ENCODE measurements at regions not wholly inside any gene's neighbourhood (a gene's known extent, or its start where the extent isn't known, plus 50 kb on each side); places are given as distances from the start of the nearest gene placed in this dataset.

GRCh38 chr1:5402618-5403017 is 589.6 kb downstream of the NPHP4 start:
- TF ChIP-seq, protein P1, sequence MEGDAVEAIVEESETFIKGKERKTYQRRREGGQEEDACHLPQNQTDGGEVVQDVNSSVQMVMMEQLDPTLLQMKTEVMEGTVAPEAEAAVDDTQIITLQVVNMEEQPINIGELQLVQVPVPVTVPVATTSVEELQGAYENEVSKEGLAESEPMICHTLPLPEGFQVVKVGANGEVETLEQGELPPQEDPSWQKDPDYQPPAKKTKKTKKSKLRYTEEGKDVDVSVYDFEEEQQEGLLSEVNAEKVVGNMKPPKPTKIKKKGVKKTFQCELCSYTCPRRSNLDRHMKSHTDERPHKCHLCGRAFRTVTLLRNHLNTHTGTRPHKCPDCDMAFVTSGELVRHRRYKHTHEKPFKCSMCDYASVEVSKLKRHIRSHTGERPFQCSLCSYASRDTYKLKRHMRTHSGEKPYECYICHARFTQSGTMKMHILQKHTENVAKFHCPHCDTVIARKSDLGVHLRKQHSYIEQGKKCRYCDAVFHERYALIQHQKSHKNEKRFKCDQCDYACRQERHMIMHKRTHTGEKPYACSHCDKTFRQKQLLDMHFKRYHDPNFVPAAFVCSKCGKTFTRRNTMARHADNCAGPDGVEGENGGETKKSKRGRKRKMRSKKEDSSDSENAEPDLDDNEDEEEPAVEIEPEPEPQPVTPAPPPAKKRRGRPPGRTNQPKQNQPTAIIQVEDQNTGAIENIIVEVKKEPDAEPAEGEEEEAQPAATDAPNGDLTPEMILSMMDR (IDR thresholded peaks at IDR 0.05): no peak
- TF ChIP-seq POLR2A (IDR thresholded peaks at IDR 0.05): no peak

All from heart left ventricle (tissue), 13 donors.